HepG2 (cell line): ENCODE measurements at regions not wholly inside any gene's neighbourhood (a gene's known extent, or its start where the extent isn't known, plus 50 kb on each side); places are given as distances from the start of the nearest gene placed in this dataset.

Experiments
- ATAC-seq: fragments of 200-7000 bp; cut with Tn5 transposase; 3 replicates; pipeline ENCODE4 v1.9.1; 2020; ENCODE audit warnings: mild to moderate bottlenecking, moderate library complexity
- BruUV-seq: library from RNA; stranded (reverse); fragments of 400-500 nt; replicated peaks from 2 replicates; lab custom pipeline; 2021; lab: Mats Ljungman, UMichigan
- CTCF ChIA-PET: fragments of 300-600 bp; formaldehyde crosslinking; extraction: SDS; loops from one replicate; lab custom pipeline; 2021; ENCODE audit warnings: low total read pairs, inconsistent platforms, low intra/inter-chr PET ratio; lab: Yijun Ruan, JAX
- POLR2A ChIA-PET: fragments of 350-600 bp; sonication (Branson Sonifier 250); formaldehyde crosslinking; loops from one replicate; lab custom pipeline; 2020; ENCODE audit warnings: antibody characterized with exemption, inconsistent platforms; lab: Yijun Ruan, JAX
- DNase-seq: peaks from one replicate; pipeline ENCODE4 v3.0.0-alpha.2; 2015; ENCODE audit warnings: low spot score
- FAIRE-seq: peaks from 3 replicates; lab custom pipeline; 2011; peaks lifted over from hg19 to GRCh38; lab: Jason Lieb, UNC
- H2AFZ ChIP-seq: one replicate; pipeline ENCODE4 v1.6.1; 2011; ENCODE audit warnings: low read length, inconsistent platforms
- H3K27ac ChIP-seq: fragments of 300-600 bp; 3 replicates; pipeline ENCODE4 v1.8.0; 2011; ENCODE audit warnings: mixed run types, mild to moderate bottlenecking, mixed read lengths, low read length, inconsistent platforms; ENCODE audit not compliant: insufficient read depth; ENCODE audit errors: extremely low read length
- H3K27me3 ChIP-seq, 2 experiments: fragments of 200-600 bp in 1 of 2; 2 replicates in 1 of 2; 3 replicates in 1 of 2; pipeline versions ENCODE4 v1.6.0 to v1.8.0; 2011; ENCODE audit warnings: low read length in 2 of 2, mild to moderate bottlenecking in 2 of 2, moderate library complexity in 2 of 2, inconsistent platforms in 1 of 2; ENCODE audit not compliant: insufficient read depth in 2 of 2, control insufficient read depth in 1 of 2
- H3K36me3 ChIP-seq, 2 experiments: fragments of 200-600 bp in 1 of 2; replicated peaks in 1 of 2; 2 replicates in 1 of 2; 3 replicates in 1 of 2; pipeline versions ENCODE4 v1.5.1 to v1.8.0; 2011; ENCODE audit warnings: low read length in 2 of 2, inconsistent platforms in 1 of 2; ENCODE audit not compliant: insufficient read depth in 2 of 2, control insufficient read depth in 1 of 2
- H3K4me1 ChIP-seq: 2 replicates; pipeline ENCODE4 v1.5.1; 2012; ENCODE audit warnings: low read length, inconsistent platforms; ENCODE audit not compliant: insufficient read depth
- H3K4me2 ChIP-seq: 2 replicates; pipeline ENCODE4 v1.6.0; 2011; ENCODE audit warnings: low read depth, low read length, inconsistent platforms
- H3K4me3 ChIP-seq, 3 experiments: fragments of 200-600 bp in 1 of 3; sonication (generic), shearing (Covaris generic) in 1 of 3; replicated peaks in 1 of 3; 2 replicates each; pipeline ENCODE4 v1.5.1; 2011 to 2016; ENCODE audit warnings: low read length in 3 of 3, inconsistent platforms in 2 of 3, low read depth in 2 of 3, mild to moderate bottlenecking in 2 of 3, control low read depth in 1 of 3, mixed read lengths in 1 of 3; ENCODE audit not compliant: insufficient read depth in 1 of 3
- H3K79me2 ChIP-seq: one replicate; pipeline ENCODE4 v1.6.1; 2011; ENCODE audit warnings: low read length, inconsistent platforms; ENCODE audit not compliant: insufficient read depth
- H3K9ac ChIP-seq: 2 replicates; pipeline ENCODE4 v1.6.0; 2011; ENCODE audit warnings: mild to moderate bottlenecking, low read depth, low read length, inconsistent platforms; ENCODE audit not compliant: insufficient read depth
- H3K9me3 ChIP-seq: 2 replicates; pipeline ENCODE4 v1.5.1; 2012; ENCODE audit warnings: mild to moderate bottlenecking, low read length
- H4K20me1 ChIP-seq: 2 replicates; pipeline ENCODE4 v1.6.0; 2011; ENCODE audit warnings: inconsistent platforms, mild to moderate bottlenecking, low read length, moderate library complexity; ENCODE audit not compliant: insufficient read depth
- ARNT2 ChIP-seq: sonication (generic); formaldehyde crosslinking; IDR thresholded peaks from 2 replicates; pipeline ENCODE4 v1.8.0; 2022; ENCODE audit warnings: mild to moderate bottlenecking, low read depth, missing genetic modification reagents, moderate library complexity
- HDAC6 ChIP-seq: fragments of 200-600 bp; sonication (generic); IDR thresholded peaks from 2 replicates; pipeline ENCODE4 v1.7.0; 2017; ENCODE audit warnings: mild to moderate bottlenecking, antibody characterized with exemption, low read length, low read depth
- LCORL ChIP-seq, 2 experiments: fragments of 450-650 bp in 1 of 2; sonication (generic) in 1 of 2; formaldehyde crosslinking in 1 of 2; IDR thresholded peaks; 2 replicates each; pipeline versions ENCODE4 v1.5.0 to v1.6.1; 2017 to 2020; ENCODE audit warnings: antibody characterized with exemption in 1 of 2, missing genetic modification reagents in 1 of 2
- NFE2 ChIP-seq: sonication (generic); formaldehyde crosslinking; IDR thresholded peaks from 2 replicates; pipeline ENCODE4 v1.4.0; 2020; ENCODE audit warnings: missing genetic modification reagents
- NFRKB ChIP-seq: fragments of 450-650 bp; IDR thresholded peaks from 2 replicates; pipeline ENCODE4 v1.6.1; 2017
- NR2F6 ChIP-seq, 2 experiments: IDR thresholded peaks; 2 replicates each; pipeline ENCODE4 v1.6.1; 2016; ENCODE audit warnings: antibody characterized with exemption in 1 of 2, mild to moderate bottlenecking in 1 of 2
- NRL ChIP-seq: sonication (generic); formaldehyde crosslinking; IDR thresholded peaks from 2 replicates; pipeline ENCODE4 v1.5.0; 2020; ENCODE audit warnings: missing genetic modification reagents, mild to moderate bottlenecking, moderate library complexity, borderline replicate concordance
- RBFOX2 ChIP-seq: fragments of 200-400 bp; formaldehyde crosslinking; IDR thresholded peaks from 2 replicates; pipeline ENCODE4 v1.6.1; 2017; ENCODE audit warnings: low read depth, mild to moderate bottlenecking, low read length
- SIN3B ChIP-seq: fragments of 150-350 bp; IDR thresholded peaks from 2 replicates; pipeline ENCODE4 v1.6.1; 2014; ENCODE audit warnings: low read length
- ZNF274 ChIP-seq: sonication (generic); formaldehyde crosslinking; IDR thresholded peaks from 2 replicates; pipeline ENCODE4 v1.5.1; 2020; ENCODE audit warnings: mild to moderate bottlenecking, missing genetic modification reagents
- ZNF329 ChIP-seq: sonication (generic); formaldehyde crosslinking; IDR thresholded peaks from 2 replicates; pipeline ENCODE4 v1.9.0; 2021; ENCODE audit warnings: low read depth, mild to moderate bottlenecking, missing genetic modification reagents
- ZNF431 ChIP-seq: sonication (generic); formaldehyde crosslinking; IDR thresholded peaks from 2 replicates; pipeline ENCODE4 v1.9.0; 2022; ENCODE audit warnings: missing genetic modification reagents, low read depth, mild to moderate bottlenecking, borderline replicate concordance
- ZSCAN30 ChIP-seq: sonication (generic); formaldehyde crosslinking; IDR thresholded peaks from 2 replicates; pipeline ENCODE4 v1.5.0; 2020; ENCODE audit warnings: mild to moderate bottlenecking, missing genetic modification reagents
- WGBS: methylation state at CpG from one replicate; pipeline ENCODE4 v1.1.6; 2017; ENCODE audit warnings: low lambda C conversion rate; 5-methylcytosine and 5-hydroxymethylcytosine counted together
- in situ Hi-C: cut with HindIII; loops from 2 replicates; pipeline ENCODE4 v1.10.0; 2017; ENCODE audit warnings: low pct_unique_long_range_greater_than_20kb; ENCODE audit not compliant: extremely low pct_ligation_motif_present
- intact Hi-C: fragments of 100-400 bp; cut with micrococcal nuclease; formaldehyde crosslinking; loops from one replicate; pipeline ENCODE4 v1.10.0; 2022; ENCODE audit not compliant: unreplicated experiment
- TF ChIP-seq, protein P1 (sequence below): IDR thresholded peaks from 2 replicates; pipeline ENCODE4 v1.6.1; 2016; ENCODE audit warnings: low read depth

DNA sequence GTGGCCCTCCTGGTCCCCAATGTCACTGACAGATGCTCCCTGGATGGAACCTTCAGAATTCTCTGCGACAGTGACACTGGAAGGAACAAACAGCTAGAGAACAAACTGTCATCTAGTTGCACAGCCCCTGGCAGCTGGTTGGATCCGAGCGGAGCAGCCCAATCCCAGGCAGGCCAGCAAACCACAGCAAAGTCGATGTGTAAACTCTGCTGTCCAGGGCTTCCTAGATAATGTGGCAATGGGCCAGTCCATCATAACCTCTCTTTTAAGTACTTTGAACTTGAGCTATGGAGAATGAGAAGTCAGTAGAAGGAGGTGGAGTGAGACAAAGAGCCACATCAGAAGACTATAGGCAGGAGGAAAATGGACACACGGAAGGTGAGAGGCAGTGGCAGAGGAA lies 323.0 kb downstream of the CBLN1 start (continued):
- TF ChIP-seq NR2F6 (IDR thresholded peaks at IDR 0.05) (no peak), NR2F6 (CRISPR knock-in tag; IDR thresholded peaks at IDR 0.05) (no peak), ZNF329 (no peak)

GRCh38 chr16:48956620-48957019 lies 325.0 kb downstream of the CBLN1 start:
- WGBS = 16% methylated on average over 4 of the region's 4 CpGs
- H3K36me3 ChIP-seq = no peaks in the 10 kb centered on the region

More at GRCh38 chr16:48956620-48957019, 325.0 kb downstream of the CBLN1 start:
- BruUV-seq = no TSS peak
- H2AFZ ChIP-seq = no peak overlapping the region
- no peak for DNase-seq
- H3K9me3 ChIP-seq = peaks cover 10% of the 10 kb centered on the region
- ATAC-seq = no peak
- no peak for TF ChIP-seq NFRKB
- TF ChIP-seq ZNF431 (CRISPR knock-in tag) = no peak
- TF ChIP-seq ZSCAN30 (CRISPR knock-in tag) = no peak
- no peak for TF ChIP-seq ARNT2 (CRISPR knock-in tag)
- TF ChIP-seq SIN3B = no peak
- no peak for TF ChIP-seq NFE2 (CRISPR knock-in tag)
- no peak for TF ChIP-seq ZNF274 (CRISPR knock-in tag)
- TF ChIP-seq, protein P1, sequence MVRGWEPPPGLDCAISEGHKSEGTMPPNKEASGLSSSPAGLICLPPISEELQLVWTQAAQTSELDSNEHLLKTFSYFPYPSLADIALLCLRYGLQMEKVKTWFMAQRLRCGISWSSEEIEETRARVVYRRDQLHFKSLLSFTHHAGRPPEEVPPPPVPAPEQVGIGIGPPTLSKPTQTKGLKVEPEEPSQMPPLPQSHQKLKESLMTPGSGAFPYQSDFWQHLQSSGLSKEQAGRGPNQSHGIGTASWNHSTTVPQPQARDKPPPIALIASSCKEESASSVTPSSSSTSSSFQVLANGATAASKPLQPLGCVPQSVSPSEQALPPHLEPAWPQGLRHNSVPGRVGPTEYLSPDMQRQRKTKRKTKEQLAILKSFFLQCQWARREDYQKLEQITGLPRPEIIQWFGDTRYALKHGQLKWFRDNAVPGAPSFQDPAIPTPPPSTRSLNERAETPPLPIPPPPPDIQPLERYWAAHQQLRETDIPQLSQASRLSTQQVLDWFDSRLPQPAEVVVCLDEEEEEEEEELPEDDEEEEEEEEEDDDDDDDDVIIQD = no peak
- TF ChIP-seq NRL (CRISPR knock-in tag) = no peak
- TF ChIP-seq LCORL (IDR thresholded peaks at IDR 0.05) = no peak
- TF ChIP-seq LCORL (CRISPR knock-in tag; IDR thresholded peaks at IDR 0.05) = no peak
- no peak for TF ChIP-seq RBFOX2
- TF ChIP-seq HDAC6 = no peak
- TF ChIP-seq, all 625 proteins: peak for 0
- Histone ChIP-seq H3K4me2 (no peak overlapping the region), H3K27ac (no peak overlapping the region), H3K9ac (no peak overlapping the region), H3K79me2 (no peaks in the 10 kb centered on the region), H3K4me3 (no peak overlapping the region), H4K20me1 (no peaks in the 10 kb centered on the region), H3K4me1 (no peaks in the 10 kb centered on the region), H3K27me3 (no peaks in the 10 kb centered on the region; a peak in 1 of 5 replicates)
- FAIRE-seq = no peak
- in situ Hi-C loops (no loop called here), intact Hi-C loops (no loop called here)
- ChIA-PET CTCF (no interaction called here), POLR2A (no interaction called here)
